AG04449 (cell line): ENCODE measurements at regions not wholly inside any gene's neighbourhood (a gene's known extent, or its start where the extent isn't known, plus 50 kb on each side); places are given as distances from the start of the nearest gene placed in this dataset.

Experiments
- CTCF ChIA-PET: fragments of 350-600 bp; formaldehyde crosslinking; extraction: SDS; loops from one replicate; lab custom pipeline; 2021; ENCODE audit warnings: antibody characterized with exemption; lab: Yijun Ruan, JAX
- POLR2A ChIA-PET: fragments of 400-600, 350-600 bp; formaldehyde crosslinking; extraction: SDS; loops from one replicate; lab custom pipeline; 2020; ENCODE audit warnings: antibody characterized with exemption, inconsistent platforms; lab: Yijun Ruan, JAX
- DNase-seq: peaks from one replicate; pipeline ENCODE4 v3.0.0-alpha.2; 2010; ENCODE audit warnings: low read depth, low spot score
- H3K4me3 ChIP-seq: 2 replicates; pipeline ENCODE4 v1.5.1; 2011; ENCODE audit warnings: low read depth, mild to moderate bottlenecking, control low read depth, low read length
- TF ChIP-seq, protein P1 (sequence below): IDR thresholded peaks from one replicate; pipeline ENCODE4 v1.5.1; 2011; ENCODE audit warnings: mild to moderate bottlenecking, moderate library complexity, low read length, control low read depth, inconsistent platforms; ENCODE audit not compliant: insufficient read depth; ENCODE audit errors: missing control alignments

DNA sequence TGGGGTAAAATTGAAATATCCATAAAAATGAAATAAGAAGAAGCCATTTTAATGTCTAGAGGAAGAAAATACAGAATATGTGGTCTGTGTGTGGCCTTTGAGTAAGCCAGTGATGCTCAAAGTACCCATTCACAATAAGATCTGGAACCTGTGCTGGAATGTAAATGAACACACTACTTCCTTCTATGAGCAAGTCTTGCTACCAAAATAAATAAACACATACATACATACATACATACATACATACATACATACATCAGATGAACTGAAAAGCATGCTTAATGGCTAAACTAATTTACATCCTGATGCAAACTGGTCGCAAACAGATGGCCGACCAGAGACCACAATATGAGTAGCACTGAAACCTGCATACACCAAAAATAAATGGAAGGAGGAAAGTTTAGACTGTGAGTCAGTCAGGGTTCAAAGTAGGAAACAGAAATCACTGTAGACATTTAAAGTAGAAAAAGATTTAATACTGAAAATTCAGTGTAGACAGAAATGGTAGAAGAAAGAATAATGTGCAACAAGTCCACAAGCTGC is 317.6 kb downstream of the CAAP1 start:
- TF ChIP-seq, protein P1, sequence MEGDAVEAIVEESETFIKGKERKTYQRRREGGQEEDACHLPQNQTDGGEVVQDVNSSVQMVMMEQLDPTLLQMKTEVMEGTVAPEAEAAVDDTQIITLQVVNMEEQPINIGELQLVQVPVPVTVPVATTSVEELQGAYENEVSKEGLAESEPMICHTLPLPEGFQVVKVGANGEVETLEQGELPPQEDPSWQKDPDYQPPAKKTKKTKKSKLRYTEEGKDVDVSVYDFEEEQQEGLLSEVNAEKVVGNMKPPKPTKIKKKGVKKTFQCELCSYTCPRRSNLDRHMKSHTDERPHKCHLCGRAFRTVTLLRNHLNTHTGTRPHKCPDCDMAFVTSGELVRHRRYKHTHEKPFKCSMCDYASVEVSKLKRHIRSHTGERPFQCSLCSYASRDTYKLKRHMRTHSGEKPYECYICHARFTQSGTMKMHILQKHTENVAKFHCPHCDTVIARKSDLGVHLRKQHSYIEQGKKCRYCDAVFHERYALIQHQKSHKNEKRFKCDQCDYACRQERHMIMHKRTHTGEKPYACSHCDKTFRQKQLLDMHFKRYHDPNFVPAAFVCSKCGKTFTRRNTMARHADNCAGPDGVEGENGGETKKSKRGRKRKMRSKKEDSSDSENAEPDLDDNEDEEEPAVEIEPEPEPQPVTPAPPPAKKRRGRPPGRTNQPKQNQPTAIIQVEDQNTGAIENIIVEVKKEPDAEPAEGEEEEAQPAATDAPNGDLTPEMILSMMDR = no peak
- ChIA-PET CTCF (no interaction called here), POLR2A (no interaction called here)
- no peak overlapping the region for H3K4me3 ChIP-seq
- DNase-seq = no peak

DNA sequence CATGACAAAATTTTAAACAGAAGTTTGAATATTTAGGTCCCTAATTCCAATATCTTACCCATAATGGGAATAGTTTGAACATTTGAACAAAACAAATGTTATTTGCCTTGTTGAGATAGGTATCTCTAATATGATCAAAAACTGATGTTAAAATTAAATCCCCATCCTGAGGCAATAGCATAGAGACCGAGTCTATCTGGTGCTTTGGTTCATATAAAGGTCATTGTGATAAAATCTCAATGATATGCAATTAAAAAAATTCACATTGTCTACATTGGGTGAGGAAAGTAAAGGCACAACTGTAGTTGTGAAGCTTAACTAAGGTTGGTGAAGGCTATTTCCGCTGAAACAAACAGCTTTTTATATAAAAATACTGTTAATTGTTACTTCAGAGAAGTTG is 318.3 kb downstream of the CAAP1 start:
- no peak for DNase-seq
- ChIA-PET CTCF (no interaction called here), POLR2A (no interaction called here)
- H3K4me3 ChIP-seq = no peak overlapping the region
- TF ChIP-seq, protein P1 = no peak

DNA sequence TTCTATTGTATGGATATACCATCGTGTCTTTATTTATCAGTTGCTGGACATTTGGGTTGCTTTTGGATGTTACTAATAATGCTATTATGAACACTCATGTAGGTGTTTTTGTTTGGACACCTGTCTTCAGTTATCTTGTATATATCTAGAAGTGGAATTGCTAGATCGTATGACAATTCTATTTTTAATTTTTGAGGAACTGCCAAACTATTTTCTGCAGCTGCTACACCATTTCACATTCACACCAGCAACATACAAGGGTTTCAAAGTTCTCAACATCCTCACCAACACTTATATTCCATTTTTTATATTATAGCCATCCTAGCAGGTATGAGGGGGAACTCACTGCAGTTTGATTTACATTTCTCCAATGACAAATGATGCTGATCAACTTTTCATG is 324.6 kb downstream of the CAAP1 start:
- TF ChIP-seq, protein P1 = no peak
- no peak overlapping the region for H3K4me3 ChIP-seq
- CTCF ChIA-PET = no interaction called here
- no peak for DNase-seq
- POLR2A ChIA-PET = no interaction called here

DNA sequence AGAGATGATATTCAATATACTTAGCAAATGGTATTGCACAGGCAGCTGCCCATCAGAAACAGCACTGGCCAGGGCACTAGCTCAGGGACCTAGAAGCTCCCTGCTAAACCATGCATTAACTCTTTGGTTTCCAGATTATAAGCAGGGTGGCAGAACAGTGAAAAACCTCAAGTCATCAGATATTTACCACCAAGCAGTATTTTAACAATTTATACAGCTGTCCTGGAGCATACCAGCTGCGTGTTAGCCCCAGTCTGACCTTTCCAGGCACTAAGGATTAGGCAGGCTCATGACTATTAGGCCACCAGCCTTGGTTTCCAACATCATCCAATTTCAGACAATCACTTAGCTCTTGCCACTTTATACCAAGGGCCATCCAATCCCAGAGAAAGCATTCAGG is 326.5 kb downstream of the CAAP1 start:
- no peak for DNase-seq
- POLR2A ChIA-PET = no interaction called here
- H3K4me3 ChIP-seq = no peak overlapping the region
- CTCF ChIA-PET = no interaction called here
- TF ChIP-seq, protein P1 = no peak

GRCh38 chr9:26565118-26565517 is 327.5 kb downstream of the CAAP1 start:
- ChIA-PET CTCF (no interaction called here), POLR2A (no interaction called here)
- no peak for DNase-seq
- TF ChIP-seq, protein P1 = no peak
- no peak overlapping the region for H3K4me3 ChIP-seq

DNA sequence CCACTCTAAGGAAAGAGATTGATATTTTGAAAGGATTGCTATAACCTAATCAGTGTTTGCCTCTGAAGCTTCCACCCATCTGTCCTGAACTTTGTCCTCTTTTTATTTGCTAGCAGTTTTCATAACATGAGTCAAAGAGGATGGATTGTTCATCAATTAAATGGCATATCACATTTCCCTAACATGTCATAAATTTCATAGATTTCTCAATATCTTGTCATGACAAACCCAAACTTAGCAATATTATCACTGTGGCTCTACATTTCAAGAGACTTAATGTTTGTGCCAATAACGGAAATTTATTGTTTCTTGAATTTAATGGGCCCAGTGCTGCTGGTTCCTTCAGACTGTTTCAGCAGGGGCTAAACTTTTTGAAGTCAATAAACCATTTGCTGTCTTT is 330.3 kb downstream of the CAAP1 start:
- ChIA-PET POLR2A (no interaction called here), CTCF (no interaction called here)
- no peak overlapping the region for H3K4me3 ChIP-seq
- no peak for DNase-seq
- TF ChIP-seq, protein P1 = no peak
